H1 (cell line): ENCODE measurements at regions not wholly inside any gene's neighbourhood (a gene's known extent, or its start where the extent isn't known, plus 50 kb on each side); places are given as distances from the start of the nearest gene placed in this dataset.

Experiments
- CTCF ChIA-PET: fragments of 300-600 bp; sonication (Branson Sonifier 250); formaldehyde crosslinking; loops from one replicate; lab custom pipeline; 2021; ENCODE audit not compliant: partially characterized antibody; lab: Charles Lee
- POLR2A ChIA-PET: fragments of 300-600 bp; sonication (Branson Sonifier 250); formaldehyde crosslinking; loops from one replicate; lab custom pipeline; 2021; ENCODE audit warnings: inconsistent platforms; ENCODE audit not compliant: partially characterized antibody; lab: Charles Lee
- DNase-seq, 2 experiments: peaks; one replicate each; pipeline versions ENCODE4 v3.0.0 to v3.0.0-alpha.2; 2010 to 2022; ENCODE audit warnings: low spot score in 2 of 2, low read depth in 1 of 2, mixed read lengths in 1 of 2
- FAIRE-seq: peaks from 2 replicates; lab custom pipeline; 2011; peaks lifted over from hg19 to GRCh38; lab: Jason Lieb, UNC
- H2AFZ ChIP-seq: 2 replicates; pipeline ENCODE4 v1.8.1; 2012; ENCODE audit warnings: low read length, inconsistent platforms
- H2AK5ac ChIP-seq: 2 replicates; pipeline ENCODE4 v1.6.1; 2013; ENCODE audit warnings: low read depth, low read length
- H2BK120ac ChIP-seq: replicated peaks from 2 replicates; pipeline ENCODE3; 2013; ENCODE audit warnings: low read depth, low read length, inconsistent platforms
- H2BK12ac ChIP-seq: 2 replicates; pipeline ENCODE4 v1.6.1; 2013; ENCODE audit warnings: low read depth, low read length
- H2BK15ac ChIP-seq: 2 replicates; pipeline ENCODE4 v1.6.1; 2013; ENCODE audit warnings: low read length
- H2BK20ac ChIP-seq: 2 replicates; pipeline ENCODE4 v1.6.1; 2013; ENCODE audit warnings: low read length
- H2BK5ac ChIP-seq: 2 replicates; pipeline ENCODE4 v1.6.1; 2013; ENCODE audit warnings: low read depth, low read length
- H3K14ac ChIP-seq: 2 replicates; pipeline ENCODE4 v1.6.1; 2013; ENCODE audit warnings: inconsistent platforms; ENCODE audit not compliant: insufficient read length
- H3K18ac ChIP-seq: 2 replicates; pipeline ENCODE4 v1.6.1; 2013; ENCODE audit warnings: low read length; ENCODE audit errors: extremely low read depth
- H3K23ac ChIP-seq: 2 replicates; pipeline ENCODE4 v1.6.1; 2013; ENCODE audit warnings: inconsistent platforms; ENCODE audit not compliant: insufficient read length
- H3K23me2 ChIP-seq: 2 replicates; pipeline ENCODE4 v1.6.1; 2013; ENCODE audit warnings: low read depth, low read length
- H3K27ac ChIP-seq: 2 replicates; pipeline ENCODE4 v1.6.1; 2011; ENCODE audit warnings: low read depth, low read length, inconsistent platforms
- H3K27me3 ChIP-seq, 4 experiments: replicated peaks in 1 of 4; 1 replicate in 1 of 4; 2 replicates in 3 of 4; pipeline versions ENCODE4 v1.6.1 to v1.8.1; 2011 to 2013; ENCODE audit warnings: low read length in 3 of 4, mild to moderate bottlenecking in 3 of 4, inconsistent platforms in 2 of 4, mixed read lengths in 2 of 4, moderate library complexity in 1 of 4; ENCODE audit not compliant: control insufficient read depth in 3 of 4, insufficient read depth in 3 of 4; ENCODE audit errors: extremely low read depth in 1 of 4
- H3K36me3 ChIP-seq, 4 experiments: 2 replicates each; pipeline versions ENCODE4 v1.6.1 to v1.8.1; 2011 to 2013; ENCODE audit warnings: mild to moderate bottlenecking in 4 of 4, low read length in 3 of 4, moderate library complexity in 2 of 4, control low read depth in 1 of 4, inconsistent platforms in 1 of 4; ENCODE audit not compliant: insufficient read depth in 4 of 4, control insufficient read depth in 2 of 4
- H3K4ac ChIP-seq: replicated peaks from 2 replicates; pipeline ENCODE3; 2013; ENCODE audit warnings: low read length, low read depth, mixed read lengths, inconsistent platforms; ENCODE audit not compliant: insufficient read length
- H3K4me1 ChIP-seq, 4 experiments: replicated peaks in 1 of 4; 1 replicate in 1 of 4; 2 replicates in 3 of 4; pipeline versions ENCODE4 v1.6.1 to v1.8.1; 2011 to 2013; ENCODE audit warnings: low read length in 3 of 4, inconsistent platforms in 2 of 4, mixed read lengths in 1 of 4; ENCODE audit not compliant: insufficient read depth in 4 of 4, control insufficient read depth in 3 of 4
- H3K4me2 ChIP-seq, 2 experiments: 2 replicates each; pipeline versions ENCODE4 v1.6.1 to v1.8.1; 2011 to 2013; ENCODE audit warnings: low read depth in 2 of 2, low read length in 2 of 2, control low read depth in 1 of 2, inconsistent platforms in 1 of 2, mild to moderate bottlenecking in 1 of 2; ENCODE audit not compliant: insufficient read depth in 1 of 2
- H3K4me3 ChIP-seq, 4 experiments: fragments of 200-600, 300-600 bp in 1 of 4; sonication (generic), shearing (Covaris generic), sonication (Bioruptor Twin) in 1 of 4; 2 replicates each; pipeline versions ENCODE4 v1.5.1 to v1.8.1; 2011 to 2016; ENCODE audit warnings: low read length in 4 of 4, low read depth in 3 of 4, control low read depth in 2 of 4, inconsistent platforms in 2 of 4, mild to moderate bottlenecking in 2 of 4, mixed read lengths in 1 of 4, moderate library complexity in 1 of 4; ENCODE audit not compliant: insufficient read depth in 2 of 4; ENCODE audit errors: extremely low read depth in 1 of 4
- H3K56ac ChIP-seq: replicated peaks from 2 replicates; pipeline ENCODE3; 2013; ENCODE audit warnings: low read depth, mild to moderate bottlenecking, mixed read lengths, low read length, inconsistent platforms; ENCODE audit not compliant: insufficient read length
- H3K79me1 ChIP-seq: 2 replicates; pipeline ENCODE4 v1.6.1; 2013; ENCODE audit warnings: low read depth, low read length, control low read depth
- H3K79me2 ChIP-seq, 2 experiments: 2 replicates each; pipeline versions ENCODE4 v1.6.1 to v1.8.1; 2012 to 2013; ENCODE audit warnings: low read length in 2 of 2, mild to moderate bottlenecking in 2 of 2, inconsistent platforms in 1 of 2; ENCODE audit not compliant: insufficient read depth in 2 of 2, control insufficient read depth in 1 of 2
- H3K9ac ChIP-seq, 4 experiments: replicated peaks in 1 of 4; 1 replicate in 1 of 4; 2 replicates in 3 of 4; pipeline versions ENCODE4 v1.6.1 to v1.8.1; 2011 to 2013; ENCODE audit warnings: low read depth in 3 of 4, low read length in 3 of 4, control low read depth in 2 of 4, mild to moderate bottlenecking in 2 of 4, moderate library complexity in 2 of 4, inconsistent platforms in 1 of 4; ENCODE audit errors: extremely low read depth in 1 of 4
- H3K9me3 ChIP-seq, 2 experiments: 2 replicates each; pipeline versions ENCODE4 v1.6.1 to v1.8.1; 2012 to 2013; ENCODE audit warnings: mild to moderate bottlenecking in 2 of 2, moderate library complexity in 2 of 2, control low read depth in 1 of 2, inconsistent platforms in 1 of 2, low read depth in 1 of 2, low read length in 1 of 2, mixed read lengths in 1 of 2; ENCODE audit not compliant: insufficient read depth in 2 of 2
- H4K20me1 ChIP-seq, 2 experiments: replicated peaks in 1 of 2; 2 replicates each; pipeline versions ENCODE3 to v1.8.1; 2011 to 2013; ENCODE audit warnings: inconsistent platforms in 2 of 2, low read length in 2 of 2, mild to moderate bottlenecking in 1 of 2; ENCODE audit not compliant: insufficient read depth in 2 of 2, control insufficient read depth in 1 of 2
- H4K5ac ChIP-seq: 2 replicates; pipeline ENCODE4 v1.6.1; 2013; ENCODE audit warnings: low read length, low read depth, mixed read lengths, inconsistent platforms; ENCODE audit not compliant: insufficient read length
- H4K8ac ChIP-seq: 2 replicates; pipeline ENCODE4 v1.8.0; 2013; ENCODE audit warnings: mild to moderate bottlenecking, moderate library complexity, low read length, inconsistent platforms; ENCODE audit not compliant: insufficient read depth; ENCODE audit errors: extremely low read depth
- H4K91ac ChIP-seq: replicated peaks from 2 replicates; pipeline ENCODE3; 2013; ENCODE audit warnings: low read length, mixed read lengths, inconsistent platforms; ENCODE audit not compliant: insufficient read length
- BRCA1 ChIP-seq: IDR thresholded peaks from 2 replicates; pipeline ENCODE4 v1.6.1; 2012; ENCODE audit warnings: low read depth, low read length, improper control_type of control experiment
- CBX5 ChIP-seq: fragments of 300-800, 300-1000 bp; sonication (generic); IDR thresholded peaks from 2 replicates; pipeline ENCODE4 v1.7.1; 2016; ENCODE audit warnings: antibody characterized with exemption, low read length, low read depth
- CEBPB ChIP-seq: IDR thresholded peaks from 2 replicates; pipeline ENCODE4 v1.6.1; 2012; ENCODE audit warnings: low read depth, low read length
- JUND ChIP-seq: IDR thresholded peaks from 2 replicates; pipeline ENCODE4 v1.6.1; 2011; ENCODE audit warnings: mild to moderate bottlenecking, improper control_type of control experiment, low read length
- POLR2A ChIP-seq, 2 experiments: IDR thresholded peaks; 1 replicate in 1 of 2; 2 replicates in 1 of 2; pipeline ENCODE4 v1.6.1; 2011; ENCODE audit warnings: low read depth in 2 of 2, low read length in 2 of 2, mild to moderate bottlenecking in 2 of 2; ENCODE audit errors: control extremely low read depth in 1 of 2
- RBBP5 ChIP-seq: IDR thresholded peaks from 2 replicates; pipeline ENCODE4 v1.7.1; 2012; ENCODE audit warnings: low read depth, mild to moderate bottlenecking, inconsistent platforms, low read length, moderate library complexity, borderline replicate concordance
- TBP ChIP-seq: IDR thresholded peaks from 2 replicates; pipeline ENCODE4 v1.6.1; 2011; ENCODE audit warnings: low read depth, low read length, improper control_type of control experiment
- TCF12 ChIP-seq: IDR thresholded peaks from 2 replicates; pipeline ENCODE4 v1.6.1; 2011; ENCODE audit warnings: low read depth, mild to moderate bottlenecking, low read length
- TEAD4 ChIP-seq: IDR thresholded peaks from 2 replicates; pipeline ENCODE4 v1.6.1; 2012; ENCODE audit warnings: low read depth, low read length, inconsistent platforms, mixed read lengths
- USF2 ChIP-seq: IDR thresholded peaks from 2 replicates; pipeline ENCODE4 v1.6.1; 2011; ENCODE audit warnings: low read length, improper control_type of control experiment
- WGBS, 2 experiments: shearing (Covaris generic) in 1 of 2; methylation state at CpG; one replicate each; pipeline versions ENCODE4 v1.1.6 to v1.1.7; 2013 to 2015; ENCODE audit warnings: low lambda C conversion rate in 2 of 2, mixed read lengths in 2 of 2, inconsistent platforms in 1 of 2, low coverage in 1 of 2, missing lambda C conversion rate in 1 of 2; ENCODE audit not compliant: insufficient replicate concordance in 2 of 2, insufficient coverage in 1 of 2, insufficient read length in 1 of 2; ENCODE audit errors: extremely low coverage in 1 of 2, missing lambda C conversion rate in 1 of 2; 5-methylcytosine and 5-hydroxymethylcytosine counted together
- TF ChIP-seq, protein P1 (sequence below): IDR thresholded peaks from 2 replicates; pipeline ENCODE4 v1.6.1; 2012; ENCODE audit warnings: inconsistent platforms

DNA sequence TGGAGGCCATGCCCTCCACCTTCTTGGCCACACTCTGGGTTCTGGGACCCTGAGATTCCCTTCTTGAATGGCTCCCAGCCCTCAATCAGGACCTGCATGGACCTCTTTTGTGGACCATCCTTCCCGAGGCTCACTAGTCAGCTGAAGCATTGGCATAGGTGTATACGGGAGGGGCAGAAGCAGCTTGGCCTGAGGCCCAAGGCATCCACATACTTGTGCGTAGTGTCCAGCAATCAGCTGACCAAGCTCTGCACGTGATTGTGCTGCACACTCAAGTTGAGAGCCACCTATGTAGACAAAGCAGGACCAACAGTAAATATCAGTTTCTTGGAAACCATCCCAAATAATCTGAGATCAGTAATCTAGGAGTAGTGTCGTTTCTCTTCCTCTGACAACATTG lies 119.6 kb downstream of the INSIG2 start:
- Histone ChIP-seq H3K27me3 (peaks cover 0 to 2% (median 0%) of the 10 kb centered on the region in 4 experiments; a peak in 1 of 7 replicates), H4K5ac (no peak overlapping the region), H3K56ac (no peak overlapping the region), H4K8ac (no peak overlapping the region), H2BK120ac (no peak overlapping the region), H3K4me3 (no peak overlapping the region), H2BK15ac (no peak overlapping the region), H3K4me2 (no peak overlapping the region), H2AFZ (no peak overlapping the region), H4K91ac (no peak overlapping the region), H3K4ac (no peak overlapping the region), H2AK5ac (no peak overlapping the region), H3K23me2 (no peaks in the 10 kb centered on the region), H3K14ac (no peak overlapping the region), H3K36me3 (no peaks in the 10 kb centered on the region), H4K20me1 (no peaks in the 10 kb centered on the region), H3K18ac (no peak overlapping the region), H2BK5ac (no peak overlapping the region), H3K4me1 (no peaks in the 10 kb centered on the region), H3K23ac (no peak overlapping the region), H3K9me3 (no peaks in the 10 kb centered on the region), H3K79me2 (no peaks in the 10 kb centered on the region), H3K9ac (no peak overlapping the region), H2BK20ac (no peak overlapping the region), H2BK12ac (no peak overlapping the region), H3K27ac (no peak overlapping the region), H3K79me1 (no peaks in the 10 kb centered on the region)
- TF ChIP-seq, protein P1, sequence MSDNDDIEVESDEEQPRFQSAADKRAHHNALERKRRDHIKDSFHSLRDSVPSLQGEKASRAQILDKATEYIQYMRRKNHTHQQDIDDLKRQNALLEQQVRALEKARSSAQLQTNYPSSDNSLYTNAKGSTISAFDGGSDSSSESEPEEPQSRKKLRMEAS = no peak
- no peak for TF ChIP-seq RBBP5
- no peak for TF ChIP-seq CBX5
- TF ChIP-seq TCF12 = no peak
- TF ChIP-seq BRCA1 = no peak
- TF ChIP-seq USF2 = no peak
- no peak for TF ChIP-seq TEAD4
- TF ChIP-seq JUND = no peak
- no peak for TF ChIP-seq CEBPB
- no peak for TF ChIP-seq POLR2A (IDR thresholded peaks at IDR 0.05; ENCODE audit: control extremely low read depth in 1 of 2, low read depth in 2 of 2, low read length in 2 of 2)
- no peak for TF ChIP-seq TBP
- DNase-seq (no peak), FAIRE-seq (no peak)
- CTCF ChIA-PET = interaction anchor here (0.7 to 2.2 kb wide), 6 partner anchors 14 to 648 kb away, joined by 3 to 17 read pairs (median 3); no protein-coding TSS in a partner anchor
- POLR2A ChIA-PET = no interaction called here
- WGBS, 2 experiments = 92% methylated on average over 5 of the region's 5 CpGs; no CpG with 5 or more reads in 1 of the 2 experiments
